ENCODE measurements at regions not wholly inside any gene's neighbourhood (a gene's known extent, or its start where the extent isn't known, plus 50 kb on each side); places are given as distances from the start of the nearest gene placed in this dataset.

GRCh38 chr16:73220836-73221235 lies 172.9 kb upstream of the ZFHX3 start:
- TF ChIP-seq CTCF (IDR thresholded peaks at IDR 0.05; ENCODE audit: low read depth, low read length, poor library complexity, severe bottlenecking) = no peak
- TF ChIP-seq EZH2phosphoT487 (IDR thresholded peaks at IDR 0.05; ENCODE audit: borderline replicate concordance, low read length) = no peak

All from DOHH2 (cell line).